ENCODE measurements at regions not wholly inside any gene's neighbourhood (a gene's known extent, or its start where the extent isn't known, plus 50 kb on each side); places are given as distances from the start of the nearest gene placed in this dataset.
A peak's percentile ranks its signal among the peaks of the same experiment; 100 is the strongest.

DNA sequence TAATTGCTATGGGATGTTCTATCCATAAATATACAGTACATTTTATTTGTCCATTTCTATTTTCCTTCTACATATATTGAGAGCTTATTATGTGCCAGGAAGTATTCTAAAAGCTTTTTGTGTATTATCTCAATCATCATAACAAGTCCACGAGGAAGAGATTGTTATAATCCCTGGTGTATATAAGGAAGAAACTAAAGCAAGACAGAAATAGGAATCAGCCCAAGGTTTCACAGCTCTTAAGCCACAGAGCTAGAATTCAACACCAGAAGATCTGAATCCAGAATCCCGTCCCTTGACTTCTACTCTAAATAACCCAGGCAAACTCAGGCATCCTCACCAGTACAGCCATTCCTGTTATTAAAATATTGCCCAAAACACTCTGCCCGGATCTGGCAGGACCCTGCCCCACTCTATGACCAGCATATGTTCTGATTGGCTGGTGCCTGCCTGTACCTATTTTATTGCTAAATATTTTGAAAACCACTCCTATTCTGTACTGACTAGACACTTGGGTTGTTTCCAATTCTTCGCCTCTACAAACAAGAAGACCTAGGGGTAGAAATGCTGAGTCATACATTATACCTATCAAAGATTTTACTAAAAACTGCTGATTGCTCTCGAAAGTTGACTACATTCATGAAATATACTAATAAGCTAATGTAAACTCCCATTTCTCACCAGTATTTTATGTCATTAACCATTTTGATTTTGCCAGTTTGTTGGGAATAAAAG is 297.4 kb downstream of the ENC1 start (continued):
- TF ChIP-seq, protein P1, sequence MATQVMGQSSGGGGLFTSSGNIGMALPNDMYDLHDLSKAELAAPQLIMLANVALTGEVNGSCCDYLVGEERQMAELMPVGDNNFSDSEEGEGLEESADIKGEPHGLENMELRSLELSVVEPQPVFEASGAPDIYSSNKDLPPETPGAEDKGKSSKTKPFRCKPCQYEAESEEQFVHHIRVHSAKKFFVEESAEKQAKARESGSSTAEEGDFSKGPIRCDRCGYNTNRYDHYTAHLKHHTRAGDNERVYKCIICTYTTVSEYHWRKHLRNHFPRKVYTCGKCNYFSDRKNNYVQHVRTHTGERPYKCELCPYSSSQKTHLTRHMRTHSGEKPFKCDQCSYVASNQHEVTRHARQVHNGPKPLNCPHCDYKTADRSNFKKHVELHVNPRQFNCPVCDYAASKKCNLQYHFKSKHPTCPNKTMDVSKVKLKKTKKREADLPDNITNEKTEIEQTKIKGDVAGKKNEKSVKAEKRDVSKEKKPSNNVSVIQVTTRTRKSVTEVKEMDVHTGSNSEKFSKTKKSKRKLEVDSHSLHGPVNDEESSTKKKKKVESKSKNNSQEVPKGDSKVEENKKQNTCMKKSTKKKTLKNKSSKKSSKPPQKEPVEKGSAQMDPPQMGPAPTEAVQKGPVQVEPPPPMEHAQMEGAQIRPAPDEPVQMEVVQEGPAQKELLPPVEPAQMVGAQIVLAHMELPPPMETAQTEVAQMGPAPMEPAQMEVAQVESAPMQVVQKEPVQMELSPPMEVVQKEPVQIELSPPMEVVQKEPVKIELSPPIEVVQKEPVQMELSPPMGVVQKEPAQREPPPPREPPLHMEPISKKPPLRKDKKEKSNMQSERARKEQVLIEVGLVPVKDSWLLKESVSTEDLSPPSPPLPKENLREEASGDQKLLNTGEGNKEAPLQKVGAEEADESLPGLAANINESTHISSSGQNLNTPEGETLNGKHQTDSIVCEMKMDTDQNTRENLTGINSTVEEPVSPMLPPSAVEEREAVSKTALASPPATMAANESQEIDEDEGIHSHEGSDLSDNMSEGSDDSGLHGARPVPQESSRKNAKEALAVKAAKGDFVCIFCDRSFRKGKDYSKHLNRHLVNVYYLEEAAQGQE (tag by site-specific recombination; IDR thresholded peaks at IDR 0.05): no peak
- no peak for TF ChIP-seq ZNF777 (tag by site-specific recombination; IDR thresholded peaks at IDR 0.05; ENCODE audit: borderline replicate concordance)
- no peak for TF ChIP-seq EGR2 (tag by site-specific recombination; IDR thresholded peaks at IDR 0.05; ENCODE audit: low read depth)
- TF ChIP-seq ZNF624 (tag by site-specific recombination; IDR thresholded peaks at IDR 0.05): no peak

DNA sequence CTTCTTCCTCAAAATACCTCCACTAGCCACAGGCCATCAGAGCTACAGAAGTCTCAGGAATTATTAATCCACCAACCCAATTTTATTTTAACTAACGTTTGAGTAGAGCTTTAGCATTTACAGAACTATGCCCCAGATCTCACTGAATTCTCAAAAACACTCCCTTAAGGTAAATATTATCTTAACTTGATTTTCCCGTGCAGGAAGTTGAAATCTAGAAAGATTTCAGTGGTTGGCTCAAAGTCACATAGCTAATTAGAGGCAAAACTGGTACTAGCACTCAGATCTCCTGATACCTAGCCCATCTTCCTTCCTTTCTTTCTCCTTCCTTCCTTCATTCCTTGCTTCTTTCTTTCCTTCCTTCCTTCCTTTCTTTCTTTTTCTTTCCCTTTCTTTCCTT is 298.3 kb downstream of the ENC1 start:
- peak; percentile 78 for TF ChIP-seq ZNF366 (tag by site-specific recombination; conservative IDR thresholded peaks at IDR 0.05)
- TF ChIP-seq ZNF473 (tag by site-specific recombination; IDR thresholded peaks at IDR 0.05): no peak
- TF ChIP-seq PRDM10 (tag by site-specific recombination; IDR thresholded peaks at IDR 0.05): no peak
- Histone ChIP-seq H3K4me3 (ENCODE audit: low read depth, low read length) (no peak overlapping the region), H3K27ac (ENCODE audit: extremely low read depth, low read depth, low read length) (no peak overlapping the region), H3K9me3 (ENCODE audit: control insufficient read depth, insufficient read depth, low read depth, low read length) (no peaks in the 10 kb centered on the region), H3K4me1 (ENCODE audit: control insufficient read depth, insufficient read depth, low read length) (peaks cover 14% of the 10 kb centered on the region; the same call in 1 of the 2 replicates), H3K36me3 (ENCODE audit: control insufficient read depth in 2 of 2, insufficient read depth in 1 of 2, low read length in 2 of 2) (no peaks in the 10 kb centered on the region)
- CTCF ChIA-PET: interaction anchor here (0.6 to 1.7 kb wide), 2 partner anchors 83 to 299 kb away, joined by 3 to 5 read pairs; no protein-coding TSS in a partner anchor
- POLR2A ChIA-PET: interaction anchor here (1.3 kb wide), 1 partner anchor 299 kb away, joined by 3 read pairs; the partner anchor contains the start of gene ENC1

- Histone ChIP-seq H3K4me3 (ENCODE audit: low read depth, low read length) (no peak overlapping the region), H3K27ac (ENCODE audit: extremely low read depth, low read depth, low read length) (no peak overlapping the region), H3K9me3 (ENCODE audit: control insufficient read depth, insufficient read depth, low read depth, low read length) (no peaks in the 10 kb centered on the region), H3K36me3 (ENCODE audit: control insufficient read depth in 2 of 2, insufficient read depth in 1 of 2, low read length in 2 of 2) (no peaks in the 10 kb centered on the region), H3K4me1 (ENCODE audit: control insufficient read depth, insufficient read depth, low read length) (peaks cover 15% of the 10 kb centered on the region; the same call in 1 of the 2 replicates)
- ChIA-PET CTCF (interaction anchor here (0.5 to 1.7 kb wide), 4 partner anchors 134 to 386 kb away, joined by 4 to 8 read pairs (median 4); no protein-coding TSS in a partner anchor), POLR2A (no interaction called here)
- TF ChIP-seq ZNF629 (tag by site-specific recombination; IDR thresholded peaks at IDR 0.05) (no peak), ZBTB20 (tag by site-specific recombination; IDR thresholded peaks at IDR 0.05) (no peak), HOXC10 (CRISPR knock-in tag; IDR thresholded peaks at IDR 0.05) (no peak), PRDM1 (tag by site-specific recombination; IDR thresholded peaks at IDR 0.05) (no peak), ZNF645 (tag by site-specific recombination; IDR thresholded peaks at IDR 0.05) (no peak), INSM2 (tag by site-specific recombination; IDR thresholded peaks at IDR 0.05) (no peak), ZBTB21 (tag by site-specific recombination; IDR thresholded peaks at IDR 0.05) (no peak), ZNF169 (tag by site-specific recombination; IDR thresholded peaks at IDR 0.05) (no peak)
- TF ChIP-seq, protein P1 (tag by site-specific recombination; IDR thresholded peaks at IDR 0.05): no peak
- TF ChIP-seq, protein P2, sequence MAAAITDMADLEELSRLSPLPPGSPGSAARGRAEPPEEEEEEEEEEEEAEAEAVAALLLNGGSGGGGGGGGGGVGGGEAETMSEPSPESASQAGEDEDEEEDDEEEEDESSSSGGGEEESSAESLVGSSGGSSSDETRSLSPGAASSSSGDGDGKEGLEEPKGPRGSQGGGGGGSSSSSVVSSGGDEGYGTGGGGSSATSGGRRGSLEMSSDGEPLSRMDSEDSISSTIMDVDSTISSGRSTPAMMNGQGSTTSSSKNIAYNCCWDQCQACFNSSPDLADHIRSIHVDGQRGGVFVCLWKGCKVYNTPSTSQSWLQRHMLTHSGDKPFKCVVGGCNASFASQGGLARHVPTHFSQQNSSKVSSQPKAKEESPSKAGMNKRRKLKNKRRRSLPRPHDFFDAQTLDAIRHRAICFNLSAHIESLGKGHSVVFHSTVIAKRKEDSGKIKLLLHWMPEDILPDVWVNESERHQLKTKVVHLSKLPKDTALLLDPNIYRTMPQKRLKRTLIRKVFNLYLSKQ (tag by site-specific recombination; IDR thresholded peaks at IDR 0.05; ENCODE audit: borderline replicate concordance): no peak
Measured at GRCh38 chr5:74341221-74341620, 299.3 kb downstream of the ENC1 start.

All from HEK293 (cell line).